ENCODE measurements at regions not wholly inside any gene's neighbourhood (a gene's known extent, or its start where the extent isn't known, plus 50 kb on each side); places are given as distances from the start of the nearest gene placed in this dataset.

DNA sequence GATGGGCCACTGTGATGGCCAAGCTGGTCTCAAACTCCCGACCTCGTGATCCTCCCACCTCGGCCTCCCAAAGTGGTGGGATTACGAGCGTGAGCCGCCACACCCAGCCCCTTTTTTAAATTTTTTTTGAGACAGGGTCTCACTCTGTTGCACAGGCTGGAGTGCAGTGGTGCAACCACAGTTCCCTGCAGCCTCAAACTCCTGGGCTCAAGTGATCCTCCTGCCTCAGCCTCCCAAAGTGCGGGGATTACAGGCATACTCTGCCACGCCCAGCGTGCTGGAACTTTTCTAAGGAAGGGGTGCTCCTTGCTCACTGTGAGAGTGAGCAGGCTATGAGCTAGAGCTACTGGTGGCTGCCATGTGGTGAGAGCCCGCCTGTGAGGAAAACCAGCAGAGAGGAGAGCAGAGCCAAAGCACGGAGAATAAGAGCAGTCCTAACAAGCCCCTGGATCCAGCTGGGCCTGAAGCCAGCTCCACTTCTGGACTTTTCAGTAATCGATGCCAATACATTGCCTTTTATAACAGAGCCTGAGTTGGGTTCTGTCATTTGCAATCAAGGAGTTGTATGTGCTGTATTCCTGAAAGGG lies 75.5 kb upstream of the UNC5A start:
- no peak for DNase-seq

DNA sequence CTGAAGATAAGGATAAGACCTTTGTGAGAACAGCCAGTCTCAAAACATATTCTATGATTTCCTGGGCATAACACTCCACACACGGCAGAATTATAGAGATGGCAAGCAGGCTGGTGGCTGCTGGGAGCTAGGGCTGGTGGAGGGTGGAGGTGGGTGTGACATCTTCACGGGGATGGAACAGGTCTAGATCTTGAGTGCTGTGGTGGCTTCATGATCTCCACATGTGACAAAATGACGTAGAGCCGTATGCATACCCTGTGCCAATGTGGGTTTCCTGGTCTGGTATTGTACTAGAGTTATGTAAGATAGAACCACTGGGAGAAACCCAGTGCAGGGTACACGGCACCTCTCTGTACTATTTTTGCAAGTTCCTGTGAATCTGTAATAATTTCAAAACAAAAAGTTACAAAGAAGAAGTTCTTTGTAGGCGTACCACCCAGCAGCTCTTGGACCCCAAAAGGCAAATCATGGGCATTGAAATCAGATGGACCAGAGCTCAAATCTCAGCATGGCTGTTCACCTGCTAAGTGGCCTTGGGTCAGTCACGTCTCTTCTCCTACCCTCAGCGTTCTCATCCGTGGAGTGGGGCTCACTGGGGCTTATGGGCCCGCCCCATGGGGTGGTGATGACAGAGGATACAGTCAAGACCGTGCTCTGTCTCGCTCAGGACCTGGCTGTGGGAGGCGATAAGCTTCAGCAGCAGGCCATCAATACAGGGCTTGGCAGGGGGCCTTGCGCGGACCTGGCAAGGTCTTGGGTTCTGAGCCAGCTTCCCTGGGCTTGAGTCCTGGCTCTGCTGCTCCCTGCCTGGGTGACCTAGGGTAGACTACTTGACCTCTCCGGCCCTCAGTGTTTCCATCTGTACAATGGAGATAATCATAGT lies 74.7 kb upstream of the UNC5A start:
- DNase-seq = no peak

DNA sequence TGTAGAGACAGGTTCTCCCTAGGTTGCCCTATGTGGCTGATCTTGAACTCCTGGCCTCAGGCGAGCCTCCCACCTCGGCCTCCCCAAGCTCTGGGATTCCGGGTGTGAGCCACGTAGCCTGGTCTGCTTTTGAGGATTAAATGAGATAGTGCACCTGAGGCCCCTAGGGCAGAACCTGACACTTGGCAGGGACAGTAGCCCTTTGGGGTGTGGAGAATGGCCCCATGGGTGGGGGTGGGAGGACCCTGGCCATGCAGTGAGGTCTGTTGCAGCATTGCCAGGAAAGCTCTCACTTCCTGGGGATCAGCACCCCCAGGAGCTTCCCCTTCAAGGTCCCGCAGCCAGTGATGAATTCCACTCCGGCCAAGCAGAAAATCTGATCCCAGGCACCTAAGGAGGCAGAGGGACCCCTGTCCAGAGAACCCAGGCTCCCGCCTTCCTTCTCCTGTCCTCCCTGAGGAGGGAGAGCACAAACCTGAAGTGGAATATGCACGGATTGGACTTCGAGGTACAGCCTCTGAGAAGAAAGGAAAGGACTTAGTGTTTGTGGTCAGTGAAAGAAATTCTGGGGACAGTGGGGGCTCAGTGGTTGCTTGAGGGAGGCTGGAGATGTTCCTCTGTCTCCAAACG lies 73.9 kb upstream of the UNC5A start:
- DNase-seq = no peak

GRCh38 chr5:176736931-176737745 lies 73.2 kb upstream of the UNC5A start:
- DNase-seq = no peak

- no peak for DNase-seq
Observed at GRCh38 chr5:176737746-176738636, 72.4 kb upstream of the UNC5A start.

DNA sequence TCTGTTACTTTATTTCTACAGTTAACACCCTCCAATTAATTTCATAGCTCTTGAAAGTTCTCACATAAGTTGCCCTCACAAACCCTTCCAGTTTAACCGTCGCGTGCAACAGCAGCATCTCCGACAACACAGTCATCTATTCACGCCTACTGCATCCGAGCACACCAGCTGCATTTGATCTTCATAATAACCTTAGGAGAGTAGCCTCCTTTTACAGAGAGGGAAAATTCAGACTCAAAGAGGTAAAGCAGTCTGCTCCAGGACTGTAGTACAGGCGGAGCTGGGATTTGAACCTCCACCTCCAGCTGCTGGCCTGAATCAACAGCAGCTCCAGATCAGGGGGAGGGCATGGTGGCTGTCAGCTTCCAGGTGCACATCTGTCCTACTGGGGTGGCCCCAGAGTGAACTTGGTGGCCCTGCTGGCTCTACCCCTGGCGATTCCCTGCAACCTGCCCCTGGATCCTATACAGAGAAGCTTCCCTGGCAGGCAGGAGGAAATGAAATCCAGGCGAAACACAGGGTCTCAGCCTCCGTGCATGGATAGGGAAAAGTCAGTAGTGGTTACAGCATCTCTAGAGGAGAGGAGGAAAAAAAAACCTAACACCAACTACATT lies 71.6 kb upstream of the UNC5A start:
- no peak for DNase-seq

- DNase-seq = peak in 1 of 2 experiments; percentile 34
Observed at GRCh38 chr5:176739461-176740051, 70.8 kb upstream of the UNC5A start.

DNA sequence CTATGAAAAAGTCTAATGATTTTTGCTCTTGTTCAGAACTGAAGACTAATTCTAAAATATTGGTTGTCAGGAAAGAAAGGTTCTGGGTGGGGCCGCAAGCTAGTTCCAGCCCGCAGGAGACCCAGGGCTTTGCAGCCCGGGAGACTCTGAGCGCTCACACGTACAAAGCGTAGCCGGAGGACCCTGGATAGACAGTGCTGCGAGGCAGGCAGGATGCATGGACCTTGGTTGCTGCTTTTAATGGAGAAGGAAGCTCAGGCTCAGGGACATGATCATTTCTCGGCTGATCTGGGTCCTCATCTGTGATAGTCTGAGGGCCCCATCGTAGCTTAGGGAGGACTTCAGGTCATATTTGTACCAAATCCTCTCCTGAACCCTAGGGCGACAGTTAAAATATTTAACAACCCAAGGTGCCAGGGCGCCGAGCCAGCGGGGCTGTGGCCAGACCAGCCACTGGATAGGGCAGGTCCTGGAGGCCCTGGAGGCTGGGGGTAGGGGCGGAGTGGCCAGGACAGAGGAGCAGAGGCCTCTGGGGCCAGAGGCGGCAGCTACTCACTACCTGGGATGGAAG lies 70.1 kb upstream of the UNC5A start:
- no peak for DNase-seq

GRCh38 chr5:176740702-176741496 lies 69.5 kb upstream of the UNC5A start:
- DNase-seq = no peak

- no peak for DNase-seq
Observed at GRCh38 chr5:176741561-176742211, 68.7 kb upstream of the UNC5A start.

GRCh38 chr5:176742246-176743105 lies 67.9 kb upstream of the UNC5A start:
- DNase-seq = no peak

- DNase-seq = peak in 1 of 2 experiments; percentile 43
Observed at GRCh38 chr5:176743136-176743861, 67.1 kb upstream of the UNC5A start.

DNA sequence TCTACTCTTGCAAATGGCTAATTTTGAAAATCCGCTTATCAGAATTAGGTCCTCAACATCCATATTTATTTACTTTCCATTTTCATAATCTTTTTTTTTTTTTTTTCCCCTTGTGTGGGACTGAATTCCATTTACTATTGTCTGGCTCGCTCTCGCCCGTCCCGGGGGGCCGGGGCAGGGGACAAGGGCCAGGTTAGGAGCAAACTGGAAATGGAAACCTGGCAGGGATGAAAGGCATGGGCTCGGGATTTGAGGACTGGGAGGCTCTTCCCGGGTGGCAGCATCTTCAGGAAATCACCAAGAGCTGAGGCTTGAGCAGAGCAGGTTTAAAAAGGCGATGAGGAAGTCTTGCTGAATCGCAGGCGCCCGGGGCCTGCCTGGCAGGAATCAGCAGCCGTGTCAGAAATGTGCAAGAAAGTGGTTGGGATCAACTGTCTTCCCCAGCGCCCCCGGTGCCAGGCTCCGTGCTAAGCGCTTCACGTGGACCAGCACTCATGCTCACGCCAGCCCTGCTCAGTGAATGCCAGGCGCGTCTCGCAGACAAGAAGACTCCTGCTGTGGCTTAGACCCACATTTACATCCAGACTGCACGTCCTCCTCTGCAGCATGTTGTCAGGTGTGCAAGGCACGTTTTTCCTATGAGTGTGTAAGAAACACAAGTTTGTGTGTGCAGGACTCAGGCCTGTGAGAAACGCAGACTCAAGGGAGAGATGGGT lies 66.3 kb upstream of the UNC5A start:
- peak in 1 of 2 experiments; percentile 23 for DNase-seq

DNA sequence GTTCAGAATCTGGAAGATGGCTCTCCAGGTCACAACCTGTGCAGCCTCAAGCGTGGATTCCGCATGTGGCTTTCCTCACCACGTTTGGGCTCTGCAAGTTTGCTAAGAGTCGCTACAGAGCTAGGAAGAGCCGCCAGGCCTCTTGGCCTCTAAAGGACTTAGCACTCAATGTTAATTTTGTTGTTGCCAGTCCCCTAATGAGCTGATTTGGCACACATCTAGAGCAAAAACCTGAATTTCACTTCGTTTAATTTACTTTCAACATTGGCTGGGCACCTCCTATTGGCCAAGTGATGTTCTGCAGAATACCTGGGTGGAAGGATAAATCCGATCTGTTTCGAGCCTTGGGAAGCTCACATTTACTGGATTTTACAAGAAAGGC lies 65.8 kb upstream of the UNC5A start:
- DNase-seq = peak in 1 of 2 experiments; percentile 18

GRCh38 chr5:176747670-176748072 lies 62.7 kb upstream of the UNC5A start:
- no peak for DNase-seq

DNA sequence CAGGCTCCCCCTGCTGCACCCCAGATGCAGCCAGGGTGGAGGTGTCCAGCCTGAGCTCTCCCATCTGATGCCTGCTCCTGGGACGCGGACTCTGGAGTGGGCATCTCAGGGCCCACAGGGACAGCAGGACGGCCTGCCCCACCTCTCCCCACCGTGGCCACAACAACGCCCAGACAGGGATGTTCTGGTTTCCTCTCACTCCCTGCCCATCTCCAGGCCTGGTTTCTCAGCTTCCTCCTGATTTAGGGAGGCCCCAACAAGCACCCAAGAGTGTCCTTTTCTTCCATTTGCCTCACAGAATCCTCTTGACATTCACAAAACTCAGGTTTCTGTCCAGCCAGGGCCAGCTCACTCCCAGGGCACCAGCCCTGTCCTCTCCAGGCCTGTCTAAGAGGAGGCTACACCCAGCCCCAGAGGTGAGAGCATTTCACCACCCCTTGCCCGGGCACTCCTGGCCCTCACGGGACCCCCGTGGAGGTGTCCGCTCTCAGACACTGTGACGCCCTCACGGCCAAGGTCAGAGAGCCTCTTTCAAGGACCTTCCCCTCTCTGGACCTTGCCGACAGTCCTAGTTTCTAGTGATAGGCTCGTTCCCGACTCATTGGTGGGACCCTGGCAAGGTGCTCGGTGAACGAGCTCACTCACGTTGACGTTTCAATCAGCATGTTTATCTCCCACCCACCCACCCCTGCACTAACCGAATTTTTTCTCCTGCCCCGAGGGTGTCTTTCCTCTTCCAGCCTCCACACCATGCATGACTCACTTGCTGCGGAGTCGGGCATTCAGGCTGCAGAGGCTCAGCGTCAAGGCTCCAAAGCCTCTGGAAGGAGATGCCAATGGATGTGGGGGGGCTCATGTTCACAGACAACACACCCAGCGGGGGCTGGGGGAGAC lies 62.0 kb upstream of the UNC5A start:
- DNase-seq = no peak

Data from NCI-H526 (cell line).